Vagina (tissue), 2 donors: ENCODE measurements at regions not wholly inside any gene's neighbourhood (a gene's known extent, or its start where the extent isn't known, plus 50 kb on each side); places are given as distances from the start of the nearest gene placed in this dataset.

Experiments used
- DNase-seq, 2 donors: peaks; one replicate each; pipeline ENCODE4 v3.0.0-alpha.2; 2017; ENCODE audit errors: extremely low spot score in 2 of 2
- H3K27ac ChIP-seq: fragments of 200-600 bp; sonication (generic); one replicate; pipeline ENCODE4 v1.5.1; 2019
- H3K27me3 ChIP-seq: fragments of 200-600 bp; sonication (generic); one replicate; pipeline ENCODE4 v1.5.1; 2019
- H3K36me3 ChIP-seq, 2 donors: fragments of 200-600 bp; sonication (generic); one replicate each; pipeline ENCODE4 v1.5.1; 2017 to 2019
- H3K4me1 ChIP-seq: fragments of 200-600 bp; sonication (generic); one replicate; pipeline ENCODE4 v1.5.1; 2019
- H3K4me3 ChIP-seq, 2 donors: fragments of 200-600 bp; sonication (generic); 1 replicate in 1 of 2; 2 replicates in 1 of 2; pipeline ENCODE4 v1.5.1; 2016 to 2019
- H3K9me3 ChIP-seq: fragments of 200-600 bp; sonication (generic); one replicate; pipeline ENCODE4 v1.5.1; 2019
- POLR2A ChIP-seq, 2 donors: fragments of 450-650 bp; IDR thresholded peaks; one replicate each; pipeline ENCODE4 v1.6.1; 2017; ENCODE audit warnings: antibody characterized with exemption in 2 of 2, mild to moderate bottlenecking in 2 of 2, moderate library complexity in 2 of 2
- POLR2AphosphoS5 ChIP-seq, 2 donors: sonication (generic); formaldehyde crosslinking; IDR thresholded peaks; one replicate each; pipeline ENCODE4 v1.9.0; 2017; ENCODE audit warnings: antibody characterized with exemption in 2 of 2, mild to moderate bottlenecking in 2 of 2, low read depth in 1 of 2; ENCODE audit not compliant: insufficient read depth in 1 of 2
- intact Hi-C: fragments of 100-400 bp; cut with DNase I; formaldehyde crosslinking; loops from one replicate; pipeline ENCODE4 v1.15.1; 2023
- TF ChIP-seq, protein P1 (sequence below), 3 experiments: fragments of 450-650 bp in 2 of 3; fragments of 200-600 bp in 1 of 3; sonication (generic) in 1 of 3; IDR thresholded peaks; one replicate each; pipeline ENCODE4 v1.5.1; 2017 to 2019; ENCODE audit warnings: antibody characterized with exemption in 3 of 3, mild to moderate bottlenecking in 2 of 3, moderate library complexity in 2 of 3

GRCh38 chr12:24155042-24155441 is 205.6 kb upstream of the SOX5 start:
- DNase-seq: no peak
- no peaks in the 10 kb centered on the region for H3K4me1 ChIP-seq
- no peak overlapping the region for H3K27ac ChIP-seq
- no peak for TF ChIP-seq POLR2AphosphoS5 (IDR thresholded peaks at IDR 0.05; ENCODE audit: insufficient read depth in 1 of 2, low read depth in 1 of 2)
- TF ChIP-seq POLR2A (IDR thresholded peaks at IDR 0.05): no peak
- TF ChIP-seq, protein P1, sequence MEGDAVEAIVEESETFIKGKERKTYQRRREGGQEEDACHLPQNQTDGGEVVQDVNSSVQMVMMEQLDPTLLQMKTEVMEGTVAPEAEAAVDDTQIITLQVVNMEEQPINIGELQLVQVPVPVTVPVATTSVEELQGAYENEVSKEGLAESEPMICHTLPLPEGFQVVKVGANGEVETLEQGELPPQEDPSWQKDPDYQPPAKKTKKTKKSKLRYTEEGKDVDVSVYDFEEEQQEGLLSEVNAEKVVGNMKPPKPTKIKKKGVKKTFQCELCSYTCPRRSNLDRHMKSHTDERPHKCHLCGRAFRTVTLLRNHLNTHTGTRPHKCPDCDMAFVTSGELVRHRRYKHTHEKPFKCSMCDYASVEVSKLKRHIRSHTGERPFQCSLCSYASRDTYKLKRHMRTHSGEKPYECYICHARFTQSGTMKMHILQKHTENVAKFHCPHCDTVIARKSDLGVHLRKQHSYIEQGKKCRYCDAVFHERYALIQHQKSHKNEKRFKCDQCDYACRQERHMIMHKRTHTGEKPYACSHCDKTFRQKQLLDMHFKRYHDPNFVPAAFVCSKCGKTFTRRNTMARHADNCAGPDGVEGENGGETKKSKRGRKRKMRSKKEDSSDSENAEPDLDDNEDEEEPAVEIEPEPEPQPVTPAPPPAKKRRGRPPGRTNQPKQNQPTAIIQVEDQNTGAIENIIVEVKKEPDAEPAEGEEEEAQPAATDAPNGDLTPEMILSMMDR (IDR thresholded peaks at IDR 0.05): no peak
- no peaks in the 10 kb centered on the region for H3K36me3 ChIP-seq
- no peak overlapping the region for H3K4me3 ChIP-seq
- intact Hi-C loops: no loop called here
- no peaks in the 10 kb centered on the region for H3K9me3 ChIP-seq
- no peaks in the 10 kb centered on the region for H3K27me3 ChIP-seq

DNA sequence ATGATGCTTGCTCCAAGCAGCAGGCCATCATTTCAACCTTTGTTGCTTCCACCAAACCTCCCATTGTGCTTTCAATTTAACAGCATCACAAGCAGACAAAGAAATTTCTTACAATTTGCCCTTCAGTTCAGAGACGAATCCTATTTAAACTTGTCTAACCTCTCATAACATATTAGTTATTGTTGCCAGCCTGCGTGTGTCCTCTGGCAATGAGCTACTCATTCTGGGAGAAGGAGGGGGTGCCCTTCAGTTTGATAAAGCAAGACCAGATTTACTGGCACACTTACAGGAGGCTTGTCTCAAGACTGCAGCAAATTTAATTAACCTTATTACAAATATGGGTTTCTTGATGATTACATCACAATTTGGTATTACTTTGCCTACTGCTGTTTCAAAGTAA is 203.6 kb upstream of the SOX5 start:
- TF ChIP-seq POLR2AphosphoS5 (IDR thresholded peaks at IDR 0.05; ENCODE audit: insufficient read depth in 1 of 2, low read depth in 1 of 2) (no peak), POLR2A (IDR thresholded peaks at IDR 0.05) (no peak)
- TF ChIP-seq, protein P1 (IDR thresholded peaks at IDR 0.05): no peak
- no peaks in the 10 kb centered on the region for H3K9me3 ChIP-seq

DNA sequence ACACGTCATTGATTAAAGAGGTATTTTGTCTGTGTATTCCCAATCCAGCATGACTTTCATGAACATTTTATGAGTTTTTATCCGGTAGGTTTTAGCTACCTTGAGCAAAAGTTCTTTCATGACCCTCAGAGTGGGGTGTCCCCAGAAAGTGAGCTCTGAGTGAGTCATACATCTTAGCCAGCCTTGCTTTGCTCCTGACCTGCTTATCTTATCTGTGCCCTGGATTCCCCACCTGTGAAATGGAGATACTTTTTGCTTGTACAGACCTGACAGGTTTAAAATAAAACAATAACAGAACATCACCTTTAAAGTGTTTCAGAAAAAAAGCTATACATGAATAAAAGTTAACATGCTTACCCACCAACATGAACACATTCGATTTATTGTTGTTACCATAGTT is 202.8 kb upstream of the SOX5 start:
- no peak for DNase-seq
- no peak overlapping the region for H3K4me3 ChIP-seq
- no peak overlapping the region for H3K27ac ChIP-seq
- no peaks in the 10 kb centered on the region for H3K4me1 ChIP-seq
- intact Hi-C loops: no loop called here
- TF ChIP-seq, protein P1 (IDR thresholded peaks at IDR 0.05): no peak
- TF ChIP-seq POLR2A (IDR thresholded peaks at IDR 0.05): no peak
- no peak for TF ChIP-seq POLR2AphosphoS5 (IDR thresholded peaks at IDR 0.05; ENCODE audit: insufficient read depth in 1 of 2, low read depth in 1 of 2)
- no peaks in the 10 kb centered on the region for H3K36me3 ChIP-seq
- no peaks in the 10 kb centered on the region for H3K9me3 ChIP-seq
- H3K27me3 ChIP-seq: no peaks in the 10 kb centered on the region

More for the DNA sequence above, 203.6 kb upstream of the SOX5 start:
- Histone ChIP-seq H3K4me1 (no peaks in the 10 kb centered on the region), H3K36me3 (no peaks in the 10 kb centered on the region), H3K27ac (no peak overlapping the region), H3K4me3 (no peak overlapping the region), H3K27me3 (no peaks in the 10 kb centered on the region)
- no peak for DNase-seq
- intact Hi-C loops: no loop called here

DNA sequence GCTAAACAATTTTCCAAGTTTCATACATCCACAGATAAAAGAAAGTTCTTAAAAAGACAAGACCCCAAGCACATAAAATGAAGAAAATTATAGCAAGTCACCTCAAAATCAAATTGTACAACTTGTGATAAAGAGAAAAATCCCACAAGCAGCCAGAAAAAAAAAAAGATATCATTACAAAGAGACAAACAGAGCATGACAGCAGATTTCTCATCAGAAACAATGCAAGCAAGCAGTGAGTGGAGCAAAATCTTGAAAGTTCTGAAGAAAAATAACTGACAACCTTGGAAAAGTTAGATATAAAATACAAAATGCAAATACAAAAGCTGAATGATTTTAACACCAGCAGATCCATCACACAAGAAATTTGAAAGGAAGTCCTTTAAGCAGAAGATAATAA is 194.5 kb upstream of the SOX5 start:
- intact Hi-C loops: no loop called here
- H3K4me1 ChIP-seq: no peaks in the 10 kb centered on the region
- H3K4me3 ChIP-seq: no peak overlapping the region
- H3K27me3 ChIP-seq: no peaks in the 10 kb centered on the region
- TF ChIP-seq, protein P1 (IDR thresholded peaks at IDR 0.05): no peak
- no peak for TF ChIP-seq POLR2AphosphoS5 (IDR thresholded peaks at IDR 0.05; ENCODE audit: insufficient read depth in 1 of 2, low read depth in 1 of 2)
- TF ChIP-seq POLR2A (IDR thresholded peaks at IDR 0.05): no peak
- DNase-seq: no peak
- H3K9me3 ChIP-seq: peaks cover 2% of the 10 kb centered on the region
- H3K27ac ChIP-seq: no peak overlapping the region
- no peaks in the 10 kb centered on the region for H3K36me3 ChIP-seq

- H3K36me3 ChIP-seq: no peaks in the 10 kb centered on the region
- H3K27ac ChIP-seq: no peak overlapping the region
- intact Hi-C loops: no loop called here
- H3K4me1 ChIP-seq: no peaks in the 10 kb centered on the region
- no peak overlapping the region for H3K4me3 ChIP-seq
- no peaks in the 10 kb centered on the region for H3K27me3 ChIP-seq
- TF ChIP-seq, protein P1 (IDR thresholded peaks at IDR 0.05): no peak
- TF ChIP-seq POLR2A (IDR thresholded peaks at IDR 0.05): no peak
- no peak for TF ChIP-seq POLR2AphosphoS5 (IDR thresholded peaks at IDR 0.05; ENCODE audit: insufficient read depth in 1 of 2, low read depth in 1 of 2)
- H3K9me3 ChIP-seq: peaks cover 2% of the 10 kb centered on the region
- no peak for DNase-seq
Measured at GRCh38 chr12:24139035-24139434, 189.6 kb upstream of the SOX5 start.
